ENCODE measurements at regions not wholly inside any gene's neighbourhood (a gene's known extent, or its start where the extent isn't known, plus 50 kb on each side); places are given as distances from the start of the nearest gene placed in this dataset.

DNA sequence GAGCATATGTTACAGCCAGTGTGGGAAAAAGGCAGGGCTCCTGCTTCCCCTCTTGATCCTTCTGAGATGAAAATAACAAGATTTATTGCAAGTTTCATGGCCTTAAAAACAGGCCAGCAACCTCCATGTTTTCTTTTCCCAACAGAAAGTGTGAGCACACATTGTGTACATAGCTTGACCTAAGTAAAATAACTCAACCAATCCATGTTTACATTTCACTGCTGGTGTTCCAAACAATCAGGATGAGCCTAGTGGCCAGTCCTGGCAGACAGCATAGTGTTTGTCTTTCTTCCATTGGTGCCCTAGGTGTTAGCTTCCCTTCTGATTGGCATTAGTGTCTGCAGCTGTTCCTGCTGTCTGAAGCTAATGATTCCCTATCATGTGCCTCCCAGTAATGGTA lies 847.7 kb downstream of the EPHA3 start:
- Histone ChIP-seq H3K23ac (ENCODE audit: insufficient read length) (no peak overlapping the region), H4K8ac (ENCODE audit: extremely low read depth, insufficient read depth, low read length) (no peak overlapping the region), H3K4me2 (ENCODE audit: insufficient read depth in 1 of 2, low read depth in 2 of 2, low read length in 2 of 2) (no peak overlapping the region), H3K23me2 (ENCODE audit: low read depth, low read length) (no peaks in the 10 kb centered on the region), H4K20me1 (replicated peaks in 1 of 2; ENCODE audit: control insufficient read depth in 1 of 2, insufficient read depth in 2 of 2, low read length in 2 of 2) (no peaks in the 10 kb centered on the region), H2BK120ac (replicated peaks; ENCODE audit: low read depth, low read length) (no peak overlapping the region), H2BK12ac (ENCODE audit: low read depth, low read length) (no peak overlapping the region), H2AFZ (ENCODE audit: low read length) (peak overlapping the region; percentile 8; the same call in 1 of the 2 replicates), H3K27me3 (replicated peaks in 1 of 4; ENCODE audit: control insufficient read depth in 3 of 4, extremely low read depth in 1 of 4, insufficient read depth in 3 of 4, low read length in 3 of 4) (no peaks in the 10 kb centered on the region), H3K9me3 (ENCODE audit: insufficient read depth in 2 of 2, low read depth in 1 of 2, low read length in 1 of 2) (no peaks in the 10 kb centered on the region), H2BK15ac (ENCODE audit: low read length) (peak overlapping the region; percentile 31; the same call in 1 of the 2 replicates), H3K9ac (replicated peaks in 1 of 4; ENCODE audit: extremely low read depth in 1 of 4, low read depth in 3 of 4, low read length in 3 of 4) (no peak overlapping the region), H4K91ac (replicated peaks; ENCODE audit: insufficient read length, low read length) (no peak overlapping the region), H2BK20ac (ENCODE audit: low read length) (no peak overlapping the region), H3K4ac (replicated peaks; ENCODE audit: insufficient read length, low read depth, low read length) (no peak overlapping the region), H2AK5ac (ENCODE audit: low read depth, low read length) (no peak overlapping the region), H3K27ac (ENCODE audit: low read depth, low read length) (no peak overlapping the region), H4K5ac (ENCODE audit: insufficient read length, low read depth, low read length) (no peak overlapping the region), H2BK5ac (ENCODE audit: low read depth, low read length) (no peak overlapping the region), H3K14ac (ENCODE audit: insufficient read length) (no peak overlapping the region), H3K4me3 (ENCODE audit: extremely low read depth in 1 of 4, insufficient read depth in 2 of 4, low read depth in 3 of 4, low read length in 4 of 4) (no peak overlapping the region), H3K56ac (replicated peaks; ENCODE audit: insufficient read length, low read depth, low read length) (no peak overlapping the region), H3K79me1 (ENCODE audit: low read depth, low read length) (no peaks in the 10 kb centered on the region), H3K79me2 (ENCODE audit: control insufficient read depth in 1 of 2, insufficient read depth in 2 of 2, low read length in 2 of 2) (no peaks in the 10 kb centered on the region), H3K36me3 (ENCODE audit: control insufficient read depth in 2 of 4, insufficient read depth in 4 of 4, low read length in 3 of 4) (no peaks in the 10 kb centered on the region), H3K4me1 (replicated peaks in 1 of 4; ENCODE audit: control insufficient read depth in 3 of 4, insufficient read depth in 4 of 4, low read length in 3 of 4) (no peaks in the 10 kb centered on the region), H3K18ac (ENCODE audit: extremely low read depth, low read length) (no peak overlapping the region)
- no peak for DNase-seq (ENCODE audit: low read depth in 1 of 2, low spot score in 2 of 2)
- ChIA-PET POLR2A (ENCODE audit: partially characterized antibody) (no interaction called here), CTCF (ENCODE audit: partially characterized antibody) (interaction anchor here (1.8 kb wide), 1 partner anchor 137 kb away, joined by 8 read pairs; no protein-coding TSS in a partner anchor)
- no peak for FAIRE-seq
- TF ChIP-seq, protein P1, sequence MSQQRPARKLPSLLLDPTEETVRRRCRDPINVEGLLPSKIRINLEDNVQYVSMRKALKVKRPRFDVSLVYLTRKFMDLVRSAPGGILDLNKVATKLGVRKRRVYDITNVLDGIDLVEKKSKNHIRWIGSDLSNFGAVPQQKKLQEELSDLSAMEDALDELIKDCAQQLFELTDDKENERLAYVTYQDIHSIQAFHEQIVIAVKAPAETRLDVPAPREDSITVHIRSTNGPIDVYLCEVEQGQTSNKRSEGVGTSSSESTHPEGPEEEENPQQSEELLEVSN (IDR thresholded peaks at IDR 0.05), result no peak
- no peak for TF ChIP-seq POU5F1 (IDR thresholded peaks at IDR 0.05; ENCODE audit: low read depth, low read length)
- TF ChIP-seq, protein P2, sequence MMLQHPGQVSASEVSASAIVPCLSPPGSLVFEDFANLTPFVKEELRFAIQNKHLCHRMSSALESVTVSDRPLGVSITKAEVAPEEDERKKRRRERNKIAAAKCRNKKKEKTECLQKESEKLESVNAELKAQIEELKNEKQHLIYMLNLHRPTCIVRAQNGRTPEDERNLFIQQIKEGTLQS (IDR thresholded peaks at IDR 0.05; ENCODE audit: insufficient read depth, low read depth, low read length), result no peak
- no peak for TF ChIP-seq SIN3A (conservative IDR thresholded peaks at IDR 0.05 in 1 of 2, IDR thresholded peaks at IDR 0.05 in 1 of 2; ENCODE audit: low read depth in 1 of 2, low read length in 2 of 2)
- TF ChIP-seq CHD2 (IDR thresholded peaks at IDR 0.05; ENCODE audit: low read length), result no peak
- TF ChIP-seq RFX5 (IDR thresholded peaks at IDR 0.05; ENCODE audit: borderline replicate concordance, low read depth, low read length), result no peak

Measured in H1 (cell line).